ENCODE measurements at regions not wholly inside any gene's neighbourhood (a gene's known extent, or its start where the extent isn't known, plus 50 kb on each side); places are given as distances from the start of the nearest gene placed in this dataset.
"Not testable (repeated sequence)": the region's sequence is repeated elsewhere in the genome, so short reads cannot be mapped to it uniquely, and the experiment has no call there.

DNA sequence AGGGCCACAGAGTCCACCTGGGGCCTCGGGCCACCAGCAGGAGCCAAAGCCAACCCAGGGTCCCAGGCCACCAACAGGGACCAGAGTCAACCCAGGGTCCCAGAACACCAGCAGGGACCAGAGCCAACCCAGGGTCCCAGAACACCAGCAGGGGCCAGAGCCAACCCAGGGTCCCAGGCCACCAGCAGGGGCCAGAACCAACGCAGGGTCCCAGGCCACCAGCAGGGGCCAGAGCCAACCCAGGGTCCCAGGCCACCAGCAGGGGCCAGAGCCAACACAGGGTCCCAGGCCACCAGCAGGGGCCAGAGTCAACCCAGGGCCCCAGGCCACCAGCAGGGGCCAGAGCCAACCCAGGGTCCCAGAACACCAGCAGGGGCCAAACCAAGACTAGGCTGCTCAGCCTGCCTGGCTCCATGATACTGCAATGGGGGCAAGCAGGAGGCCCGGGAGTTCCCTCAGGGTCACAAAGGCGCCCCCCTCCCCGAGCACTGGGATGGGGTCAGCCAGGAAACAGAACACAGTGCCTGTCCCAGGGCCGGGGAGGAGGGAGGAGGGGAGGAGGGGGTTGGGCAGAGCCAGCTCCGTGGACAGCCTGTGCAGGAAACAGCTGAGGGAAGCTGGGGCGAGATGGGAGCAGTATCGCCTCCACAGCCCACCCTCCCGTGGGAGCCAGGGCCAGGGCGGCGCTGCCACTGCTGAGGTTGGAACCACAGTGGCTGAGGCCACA lies 62.0 kb upstream of the PRR5 start:
- TF ChIP-seq CTCF (IDR thresholded peaks at IDR 0.05), result no peak
- intact Hi-C loops (cut with DNase I, micrococcal nuclease), result no loop called here
- Histone ChIP-seq H3K4me1 (ENCODE audit: low read depth) (no peaks in the 10 kb centered on the region), H3K4me3 (no peak overlapping the region), H3K36me3 (ENCODE audit: low read depth) (no peaks in the 10 kb centered on the region), H3K9me3 (no peaks in the 10 kb centered on the region)
- no peak for ATAC-seq
- no peak for DNase-seq

- H3K4me3 ChIP-seq, result no peak overlapping the region
- H3K36me3 ChIP-seq (ENCODE audit: low read depth), result no peaks in the 10 kb centered on the region
- TF ChIP-seq CTCF (IDR thresholded peaks at IDR 0.05), result no peak
- H3K4me1 ChIP-seq (ENCODE audit: low read depth), result no peaks in the 10 kb centered on the region
- intact Hi-C loops (cut with DNase I, micrococcal nuclease), result no loop called here
- DNase-seq, result no peak
- no peaks in the 10 kb centered on the region for H3K9me3 ChIP-seq
- no peak for ATAC-seq
These were observed 62.8 kb upstream of the PRR5 start for GRCh38 chr22:44638971-44639760.

- H3K9me3 ChIP-seq; intact Hi-C loops (cut with DNase I, micrococcal nuclease); DNase-seq; H3K36me3 ChIP-seq (ENCODE audit: low read depth); ATAC-seq; H3K4me1 ChIP-seq (ENCODE audit: low read depth); H3K4me3 ChIP-seq: not testable (repeated sequence)
These were observed 65.3 kb upstream of the PRR5 start for GRCh38 chr22:44636502-44637206.

GRCh38 chr22:44635567-44635966 lies 66.4 kb upstream of the PRR5 start:
- intact Hi-C loops (cut with DNase I, micrococcal nuclease); DNase-seq; H3K4me1 ChIP-seq (ENCODE audit: low read depth); H3K36me3 ChIP-seq (ENCODE audit: low read depth); ATAC-seq; H3K9me3 ChIP-seq; H3K4me3 ChIP-seq: not testable (repeated sequence)

DNA sequence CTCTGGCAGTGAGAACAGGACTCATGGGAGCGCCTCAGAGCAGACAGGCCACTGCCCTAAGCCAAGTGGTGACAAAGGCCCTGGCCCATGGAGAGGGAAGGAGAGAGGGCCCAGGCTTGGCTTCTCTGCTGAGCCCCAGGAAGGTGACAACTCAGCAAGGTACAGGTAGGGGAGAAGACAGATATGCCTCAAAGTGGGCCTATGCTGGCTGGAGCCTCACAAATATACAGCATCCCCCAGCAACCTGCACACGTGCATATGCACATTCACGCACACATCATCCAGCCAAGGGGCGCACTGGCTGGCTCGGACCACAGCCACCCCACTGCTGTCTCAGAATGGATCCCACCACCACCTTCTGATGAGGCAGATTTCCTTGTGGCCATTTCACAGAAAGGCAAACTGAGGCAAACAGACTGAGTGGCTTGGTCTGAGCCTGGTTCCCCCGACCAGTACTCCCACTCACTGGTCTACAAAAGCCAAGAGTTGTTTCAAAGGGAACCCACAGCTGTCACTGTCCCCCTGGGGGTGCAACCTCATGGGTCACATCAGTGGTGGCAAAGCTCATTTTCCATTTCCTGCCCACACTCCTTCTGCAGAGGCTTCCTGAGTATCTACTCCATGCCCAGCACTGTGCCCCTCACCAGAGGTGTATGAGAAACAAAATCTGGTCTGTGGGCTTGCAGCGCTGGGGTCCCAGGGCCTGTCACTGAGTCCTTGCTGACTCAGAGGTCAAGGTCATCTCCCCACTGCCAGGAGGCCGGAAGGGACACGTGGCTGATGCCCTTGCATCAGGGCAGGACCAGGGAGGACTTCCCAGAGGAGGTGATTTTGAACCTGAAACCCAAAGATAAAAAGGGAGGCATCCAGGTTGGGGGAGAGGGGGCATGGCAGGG lies 67.3 kb upstream of the PRR5 start:
- no peaks in the 10 kb centered on the region for H3K36me3 ChIP-seq (ENCODE audit: low read depth)
- no peaks in the 10 kb centered on the region for H3K9me3 ChIP-seq
- TF ChIP-seq CTCF (IDR thresholded peaks at IDR 0.05), result no peak
- no peaks in the 10 kb centered on the region for H3K4me1 ChIP-seq (ENCODE audit: low read depth)
- DNase-seq, result no peak
- intact Hi-C loops (cut with DNase I, micrococcal nuclease), result no loop called here
- H3K4me3 ChIP-seq, result no peak overlapping the region
- ATAC-seq, result no peak

DNA sequence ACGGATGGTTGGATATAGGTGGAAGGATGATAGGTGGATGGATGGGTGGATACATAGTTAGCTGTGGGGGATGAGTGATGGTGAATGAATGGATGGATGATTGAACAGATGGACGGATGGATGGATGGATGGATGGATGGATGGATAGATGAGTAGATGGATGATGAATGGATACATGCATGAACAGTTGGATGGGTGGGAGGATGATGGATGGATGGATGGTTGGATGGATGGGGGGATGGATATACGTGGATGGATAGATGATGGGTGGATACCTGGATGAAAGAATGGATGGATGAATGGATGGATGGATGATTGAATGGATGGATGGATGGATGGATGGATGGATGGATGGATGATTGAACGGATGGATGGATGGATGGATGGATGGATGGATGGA lies 68.4 kb upstream of the PRR5 start:
- ATAC-seq (no peak), DNase-seq (no peak)
- Histone ChIP-seq H3K4me3 (no peak overlapping the region), H3K36me3 (ENCODE audit: low read depth) (no peaks in the 10 kb centered on the region), H3K9me3 (no peaks in the 10 kb centered on the region), H3K4me1 (ENCODE audit: low read depth) (no peaks in the 10 kb centered on the region)
- intact Hi-C loops (cut with DNase I, micrococcal nuclease), result no loop called here
- TF ChIP-seq CTCF (IDR thresholded peaks at IDR 0.05), result no peak
